H9 (cell line): ENCODE measurements at regions not wholly inside any gene's neighbourhood (a gene's known extent, or its start where the extent isn't known, plus 50 kb on each side); places are given as distances from the start of the nearest gene placed in this dataset.

Experiments used
- DNase-seq: peaks from one replicate; pipeline ENCODE4 v3.0.0-alpha.2; 2017
- H2AFZ ChIP-seq: one replicate; pipeline ENCODE4 v1.6.1; 2013; ENCODE audit warnings: mild to moderate bottlenecking, low read length, control low read depth, moderate library complexity
- H2AK5ac ChIP-seq: 2 replicates; pipeline ENCODE4 v1.6.1; 2013; ENCODE audit warnings: low read length, control low read depth, mixed read lengths; ENCODE audit not compliant: insufficient read length
- H2BK120ac ChIP-seq: one replicate; pipeline ENCODE4 v1.6.1; 2013; ENCODE audit warnings: low read depth, mild to moderate bottlenecking, low read length, control low read depth, inconsistent platforms; ENCODE audit not compliant: poor library complexity, severe bottlenecking
- H2BK12ac ChIP-seq: 2 replicates; pipeline ENCODE4 v1.6.1; 2013; ENCODE audit warnings: low read length, control low read depth, mixed read lengths, low read depth; ENCODE audit not compliant: insufficient read length
- H2BK15ac ChIP-seq: 2 replicates; pipeline ENCODE4 v1.6.1; 2013; ENCODE audit warnings: low read depth, low read length, control low read depth
- H2BK20ac ChIP-seq: one replicate; pipeline ENCODE4 v1.6.1; 2013; ENCODE audit warnings: low read depth, mild to moderate bottlenecking, low read length, control low read depth, inconsistent platforms; ENCODE audit not compliant: poor library complexity, severe bottlenecking
- H2BK5ac ChIP-seq: 2 replicates; pipeline ENCODE4 v1.6.1; 2013; ENCODE audit warnings: low read length, control low read depth, mixed read lengths; ENCODE audit not compliant: insufficient read length
- H3K14ac ChIP-seq: 2 replicates; pipeline ENCODE4 v1.6.1; 2013; ENCODE audit warnings: low read length, control low read depth; ENCODE audit not compliant: insufficient read depth
- H3K18ac ChIP-seq: 2 replicates; pipeline ENCODE4 v1.6.1; 2013; ENCODE audit warnings: low read depth, mild to moderate bottlenecking, mixed read lengths, low read length, control low read depth; ENCODE audit not compliant: insufficient read length
- H3K23ac ChIP-seq: 2 replicates; pipeline ENCODE4 v1.6.1; 2013; ENCODE audit warnings: low read length, control low read depth, mixed read lengths, low read depth; ENCODE audit not compliant: insufficient read length
- H3K23me2 ChIP-seq: 2 replicates; pipeline ENCODE4 v1.6.1; 2013; ENCODE audit warnings: low read depth, mild to moderate bottlenecking, mixed read lengths, low read length, control low read depth; ENCODE audit not compliant: insufficient read length, poor library complexity, severe bottlenecking
- H3K27ac ChIP-seq: 2 replicates; pipeline ENCODE4 v1.5.1; 2013; ENCODE audit warnings: low read length, control low read depth, mixed read lengths, low read depth; ENCODE audit not compliant: insufficient read length
- H3K27me3 ChIP-seq: 2 replicates; pipeline ENCODE4 v1.6.1; 2013; ENCODE audit warnings: low read length, control low read depth, inconsistent platforms; ENCODE audit not compliant: insufficient read depth
- H3K4ac ChIP-seq: 2 replicates; pipeline ENCODE4 v1.6.1; 2013; ENCODE audit warnings: low read depth, mild to moderate bottlenecking, control low read depth, inconsistent platforms, low read length, moderate library complexity
- H3K4me1 ChIP-seq: 2 replicates; pipeline ENCODE4 v1.6.1; 2013; ENCODE audit warnings: low read length, control low read depth, inconsistent platforms; ENCODE audit not compliant: insufficient read depth
- H3K4me2 ChIP-seq: 2 replicates; pipeline ENCODE4 v1.6.1; 2013; ENCODE audit warnings: low read length, control low read depth, mixed read lengths; ENCODE audit not compliant: insufficient read length, insufficient read depth
- H3K56ac ChIP-seq: 2 replicates; pipeline ENCODE4 v1.6.1; 2013; ENCODE audit warnings: low read depth, mild to moderate bottlenecking, mixed read lengths, low read length, control low read depth; ENCODE audit not compliant: insufficient read length
- H3K79me1 ChIP-seq: 2 replicates; pipeline ENCODE4 v1.6.1; 2013; ENCODE audit warnings: low read depth, mild to moderate bottlenecking, moderate library complexity, low read length, control low read depth, inconsistent platforms; ENCODE audit not compliant: insufficient read depth, poor library complexity, severe bottlenecking
- H3K79me2 ChIP-seq: 2 replicates; pipeline ENCODE4 v1.6.1; 2013; ENCODE audit warnings: low read length, control low read depth, inconsistent platforms; ENCODE audit not compliant: insufficient read depth
- H3K9ac ChIP-seq: 2 replicates; pipeline ENCODE4 v1.6.1; 2013; ENCODE audit warnings: low read length, control low read depth, mixed read lengths; ENCODE audit not compliant: insufficient read length; ENCODE audit errors: extremely low read depth
- H3K9me3 ChIP-seq: one replicate; pipeline ENCODE4 v1.6.1; 2013; ENCODE audit warnings: low read depth, low read length, inconsistent platforms; ENCODE audit not compliant: control insufficient read depth
- H3T11ph ChIP-seq: one replicate; pipeline ENCODE4 v1.6.1; 2013; ENCODE audit warnings: mild to moderate bottlenecking, low read length, control low read depth, inconsistent platforms
- H4K20me1 ChIP-seq: one replicate; pipeline ENCODE4 v1.6.1; 2013; ENCODE audit not compliant: control insufficient read depth, insufficient read length, insufficient read depth
- H4K5ac ChIP-seq: 2 replicates; pipeline ENCODE4 v1.6.1; 2013; ENCODE audit warnings: low read depth, mild to moderate bottlenecking, mixed read lengths, low read length, control low read depth; ENCODE audit not compliant: insufficient read length
- H4K8ac ChIP-seq: replicated peaks from 2 replicates; pipeline ENCODE4 v1.6.1; 2013; ENCODE audit warnings: low read length, control low read depth, mixed read lengths, low read depth; ENCODE audit not compliant: insufficient read length
- H4K91ac ChIP-seq: 2 replicates; pipeline ENCODE4 v1.6.1; 2013; ENCODE audit warnings: low read depth, mild to moderate bottlenecking, moderate library complexity, mixed read lengths, low read length, control low read depth; ENCODE audit not compliant: insufficient read length
- H3K27ac Mint-ChIP-seq, 3 experiments: 2 replicates in 2 of 3; 3 replicates in 1 of 3; pipeline ENCODE4 v1.8.0; 2020 to 2021; ENCODE audit warnings: mixed read lengths in 3 of 3, mild to moderate bottlenecking in 1 of 3, moderate library complexity in 1 of 3
- H3K27me3 Mint-ChIP-seq: 2 replicates; pipeline ENCODE4 v1.8.0; 2021; ENCODE audit warnings: low read depth, mild to moderate bottlenecking, moderate library complexity, mixed read lengths
- H3K36me3 Mint-ChIP-seq, 3 experiments: 2 replicates in 2 of 3; 3 replicates in 1 of 3; pipeline ENCODE4 v1.8.0; 2020 to 2021; ENCODE audit warnings: low read depth in 3 of 3, mixed read lengths in 3 of 3; ENCODE audit not compliant: insufficient read depth in 1 of 3
- H3K4me1 Mint-ChIP-seq, 2 experiments: 2 replicates each; pipeline ENCODE4 v1.8.0; 2020; ENCODE audit warnings: mixed read lengths in 2 of 2
- H3K4me3 Mint-ChIP-seq, 2 experiments: 2 replicates in 1 of 2; 3 replicates in 1 of 2; pipeline ENCODE4 v1.8.0; 2020 to 2021; ENCODE audit warnings: mild to moderate bottlenecking in 2 of 2, mixed read lengths in 2 of 2, moderate library complexity in 1 of 2
- H3K9me3 Mint-ChIP-seq, 2 experiments: 2 replicates in 1 of 2; 3 replicates in 1 of 2; pipeline ENCODE4 v1.8.0; 2020; ENCODE audit warnings: mild to moderate bottlenecking in 2 of 2, mixed read lengths in 2 of 2, moderate library complexity in 1 of 2
- WGBS: extraction: QIAGEN DNeasy Blood & Tissue Kit; methylation state at CpG from one replicate; pipeline ENCODE4 v1.1.7; 2013; ENCODE audit warnings: missing lambda C conversion rate, low lambda C conversion rate, mixed read lengths; ENCODE audit not compliant: insufficient read length; ENCODE audit errors: extremely low coverage; 5-methylcytosine and 5-hydroxymethylcytosine counted together
- TF ChIP-seq, protein P1 (sequence below): fragments of 200-600 bp; sonication (generic); conservative IDR thresholded peaks from 3 replicates; pipeline ENCODE4 v1.8.0; 2021; ENCODE audit warnings: antibody characterized with exemption, mild to moderate bottlenecking

DNA sequence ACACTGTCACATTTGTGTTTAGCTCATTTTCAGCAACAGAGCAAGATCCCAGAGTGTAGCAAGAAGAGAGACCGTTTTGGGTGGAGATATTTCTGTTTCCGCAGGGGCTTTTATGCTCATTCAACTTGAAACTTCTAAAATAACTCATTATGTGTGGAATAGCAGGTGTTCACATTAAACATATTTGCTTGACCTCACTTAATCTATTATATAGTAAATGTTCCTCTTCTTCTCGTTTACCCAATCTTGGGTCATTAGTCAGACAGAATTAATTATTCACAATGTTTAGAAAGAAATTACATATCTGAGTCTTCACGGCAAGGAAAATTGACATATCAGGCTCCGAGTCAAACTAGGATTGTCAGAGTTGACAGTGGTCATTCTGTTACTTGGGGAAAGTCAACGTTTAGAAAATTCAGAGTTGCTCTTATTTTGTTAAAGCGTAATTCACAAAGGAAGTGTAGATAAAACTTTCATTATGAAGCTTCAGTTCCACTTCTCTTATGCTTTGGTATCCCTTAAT is 222.9 kb downstream of the TPRG1 start:
- Histone ChIP-seq H3T11ph (no peak overlapping the region), H3K9me3 (no peaks in the 10 kb centered on the region), H3K23ac (no peak overlapping the region), H3K4me1 (no peaks in the 10 kb centered on the region), H2AK5ac (no peak overlapping the region), H3K56ac (no peak overlapping the region), H2BK12ac (no peak overlapping the region), H3K27me3 (no peaks in the 10 kb centered on the region), H3K23me2 (no peaks in the 10 kb centered on the region), H3K14ac (no peak overlapping the region), H2BK15ac (no peak overlapping the region), H4K8ac (no peak overlapping the region), H3K27ac (no peak overlapping the region), H2BK120ac (no peak overlapping the region), H3K18ac (no peak overlapping the region), H3K9ac (no peak overlapping the region), H4K20me1 (no peaks in the 10 kb centered on the region), H3K4ac (no peak overlapping the region), H2AFZ (no peak overlapping the region), H3K79me2 (no peaks in the 10 kb centered on the region), H4K91ac (no peak overlapping the region), H3K79me1 (no peaks in the 10 kb centered on the region), H3K4me2 (no peak overlapping the region), H2BK5ac (no peak overlapping the region), H4K5ac (no peak overlapping the region), H2BK20ac (no peak overlapping the region)
- TF ChIP-seq, protein P1, sequence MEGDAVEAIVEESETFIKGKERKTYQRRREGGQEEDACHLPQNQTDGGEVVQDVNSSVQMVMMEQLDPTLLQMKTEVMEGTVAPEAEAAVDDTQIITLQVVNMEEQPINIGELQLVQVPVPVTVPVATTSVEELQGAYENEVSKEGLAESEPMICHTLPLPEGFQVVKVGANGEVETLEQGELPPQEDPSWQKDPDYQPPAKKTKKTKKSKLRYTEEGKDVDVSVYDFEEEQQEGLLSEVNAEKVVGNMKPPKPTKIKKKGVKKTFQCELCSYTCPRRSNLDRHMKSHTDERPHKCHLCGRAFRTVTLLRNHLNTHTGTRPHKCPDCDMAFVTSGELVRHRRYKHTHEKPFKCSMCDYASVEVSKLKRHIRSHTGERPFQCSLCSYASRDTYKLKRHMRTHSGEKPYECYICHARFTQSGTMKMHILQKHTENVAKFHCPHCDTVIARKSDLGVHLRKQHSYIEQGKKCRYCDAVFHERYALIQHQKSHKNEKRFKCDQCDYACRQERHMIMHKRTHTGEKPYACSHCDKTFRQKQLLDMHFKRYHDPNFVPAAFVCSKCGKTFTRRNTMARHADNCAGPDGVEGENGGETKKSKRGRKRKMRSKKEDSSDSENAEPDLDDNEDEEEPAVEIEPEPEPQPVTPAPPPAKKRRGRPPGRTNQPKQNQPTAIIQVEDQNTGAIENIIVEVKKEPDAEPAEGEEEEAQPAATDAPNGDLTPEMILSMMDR: no peak
- H3K4me1 Mint-ChIP-seq: no peaks in the 10 kb centered on the region
- H3K4me3 Mint-ChIP-seq: no peak overlapping the region
- no peak for DNase-seq
- H3K36me3 Mint-ChIP-seq: no peaks in the 10 kb centered on the region
- H3K27ac Mint-ChIP-seq: no peak overlapping the region
- no peaks in the 10 kb centered on the region for H3K9me3 Mint-ChIP-seq
- no CpG with 5 or more reads among the region's 7 CpGs for WGBS
- H3K27me3 Mint-ChIP-seq: no peaks in the 10 kb centered on the region; the same call in 1 of the 2 replicates
